GM06990 (cell line): ENCODE measurements at regions not wholly inside any gene's neighbourhood (a gene's known extent, or its start where the extent isn't known, plus 50 kb on each side); places are given as distances from the start of the nearest gene placed in this dataset.

Experiments
- DNase-seq: peaks from one replicate; pipeline ENCODE4 v3.0.0-alpha.2; 2011; ENCODE audit not compliant: insufficient read length; ENCODE audit errors: extremely low read depth
- H3K27me3 ChIP-seq: replicated peaks from 2 replicates; pipeline ENCODE4 v1.6.0; 2011; ENCODE audit warnings: low read length; ENCODE audit not compliant: control insufficient read depth, insufficient read depth
- H3K36me3 ChIP-seq: 2 replicates; pipeline ENCODE4 v1.5.1; 2011; ENCODE audit warnings: low read length; ENCODE audit not compliant: control insufficient read depth, insufficient read depth
- H3K4me3 ChIP-seq: replicated peaks from 2 replicates; pipeline ENCODE4 v1.5.1; 2011; ENCODE audit warnings: low read depth, mild to moderate bottlenecking, control low read depth, low read length
- TF ChIP-seq, protein P1 (sequence below): IDR thresholded peaks from 2 replicates; pipeline ENCODE4 v1.5.1; 2011; ENCODE audit warnings: low read length, control low read depth, mild to moderate bottlenecking, inconsistent platforms; ENCODE audit not compliant: insufficient read depth, poor library complexity, severe bottlenecking

DNA sequence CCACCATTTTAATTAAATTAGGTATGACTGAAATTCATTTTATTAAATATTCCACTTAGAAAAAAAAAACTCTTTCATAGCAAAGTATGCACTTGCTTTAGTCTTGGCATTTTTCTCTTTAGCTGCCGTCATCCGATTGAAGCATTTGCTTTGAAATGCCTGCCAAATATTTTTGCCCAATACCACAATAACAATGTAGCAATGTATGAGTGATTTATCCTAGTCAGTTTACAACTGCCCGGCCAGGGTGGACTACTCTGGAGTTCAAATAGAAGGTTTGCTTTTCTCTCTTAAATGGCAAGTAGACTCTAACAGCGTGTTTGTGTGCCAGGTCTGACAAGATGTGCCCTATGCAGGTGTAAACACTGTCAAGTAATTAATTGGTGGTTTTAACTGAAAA lies 675.3 kb upstream of the SGCG start:
- DNase-seq: no peak

DNA sequence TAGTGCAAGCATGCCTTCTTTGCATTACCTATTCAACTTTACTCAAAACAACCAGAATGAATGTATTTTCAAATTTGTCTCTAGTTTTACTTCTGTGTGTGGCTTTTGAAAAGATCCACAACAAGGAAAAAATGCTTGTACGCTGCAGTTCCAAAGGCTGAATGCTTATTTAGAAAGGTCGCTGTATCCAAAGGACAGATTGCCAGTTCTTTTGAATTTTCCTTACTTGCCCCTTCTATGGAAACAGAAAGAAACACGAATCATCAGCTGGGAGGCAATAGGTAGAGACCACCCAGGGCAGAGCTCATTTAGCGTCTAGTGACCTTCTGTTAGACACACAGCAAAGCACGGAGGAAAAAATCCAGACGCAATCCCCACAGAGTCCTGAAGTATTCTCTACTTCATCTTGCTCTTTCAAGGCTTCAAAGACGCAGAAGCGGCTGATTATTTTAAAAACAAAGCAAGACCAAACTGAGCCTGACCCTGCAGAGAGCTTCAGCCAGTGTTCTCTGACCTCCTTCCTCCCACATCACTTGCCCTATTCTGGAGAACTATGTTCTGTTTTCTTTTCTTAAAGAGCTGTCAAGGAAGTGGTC lies 674.6 kb upstream of the SGCG start:
- Histone ChIP-seq H3K27me3 (no peaks in the 10 kb centered on the region), H3K4me3 (no peak overlapping the region), H3K36me3 (no peaks in the 10 kb centered on the region)
- DNase-seq: no peak
- TF ChIP-seq, protein P1, sequence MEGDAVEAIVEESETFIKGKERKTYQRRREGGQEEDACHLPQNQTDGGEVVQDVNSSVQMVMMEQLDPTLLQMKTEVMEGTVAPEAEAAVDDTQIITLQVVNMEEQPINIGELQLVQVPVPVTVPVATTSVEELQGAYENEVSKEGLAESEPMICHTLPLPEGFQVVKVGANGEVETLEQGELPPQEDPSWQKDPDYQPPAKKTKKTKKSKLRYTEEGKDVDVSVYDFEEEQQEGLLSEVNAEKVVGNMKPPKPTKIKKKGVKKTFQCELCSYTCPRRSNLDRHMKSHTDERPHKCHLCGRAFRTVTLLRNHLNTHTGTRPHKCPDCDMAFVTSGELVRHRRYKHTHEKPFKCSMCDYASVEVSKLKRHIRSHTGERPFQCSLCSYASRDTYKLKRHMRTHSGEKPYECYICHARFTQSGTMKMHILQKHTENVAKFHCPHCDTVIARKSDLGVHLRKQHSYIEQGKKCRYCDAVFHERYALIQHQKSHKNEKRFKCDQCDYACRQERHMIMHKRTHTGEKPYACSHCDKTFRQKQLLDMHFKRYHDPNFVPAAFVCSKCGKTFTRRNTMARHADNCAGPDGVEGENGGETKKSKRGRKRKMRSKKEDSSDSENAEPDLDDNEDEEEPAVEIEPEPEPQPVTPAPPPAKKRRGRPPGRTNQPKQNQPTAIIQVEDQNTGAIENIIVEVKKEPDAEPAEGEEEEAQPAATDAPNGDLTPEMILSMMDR: no peak

More for the DNA sequence above, 675.3 kb upstream of the SGCG start:
- Histone ChIP-seq H3K4me3 (no peak overlapping the region), H3K27me3 (no peaks in the 10 kb centered on the region), H3K36me3 (no peaks in the 10 kb centered on the region)
- TF ChIP-seq, protein P1: no peak

DNA sequence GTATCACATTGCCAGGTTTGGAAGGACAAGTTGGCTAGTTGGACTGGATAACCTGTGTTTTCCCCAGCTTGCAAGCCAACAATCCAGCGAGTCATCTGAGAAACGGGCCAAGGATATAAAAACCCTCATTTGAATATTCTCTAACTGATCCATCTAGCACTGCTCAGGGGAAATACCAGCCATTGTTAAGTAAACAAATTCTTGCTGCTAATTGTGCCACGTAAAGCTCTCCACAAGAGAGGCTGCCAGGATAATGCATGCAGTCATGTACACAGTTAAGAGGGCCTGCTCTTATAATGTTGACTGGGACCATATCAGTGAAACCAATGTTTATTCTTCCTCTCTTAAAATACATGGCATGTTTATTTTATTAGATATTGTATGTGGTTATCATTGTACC lies 663.2 kb upstream of the SGCG start:
- no peaks in the 10 kb centered on the region for H3K36me3 ChIP-seq

DNA sequence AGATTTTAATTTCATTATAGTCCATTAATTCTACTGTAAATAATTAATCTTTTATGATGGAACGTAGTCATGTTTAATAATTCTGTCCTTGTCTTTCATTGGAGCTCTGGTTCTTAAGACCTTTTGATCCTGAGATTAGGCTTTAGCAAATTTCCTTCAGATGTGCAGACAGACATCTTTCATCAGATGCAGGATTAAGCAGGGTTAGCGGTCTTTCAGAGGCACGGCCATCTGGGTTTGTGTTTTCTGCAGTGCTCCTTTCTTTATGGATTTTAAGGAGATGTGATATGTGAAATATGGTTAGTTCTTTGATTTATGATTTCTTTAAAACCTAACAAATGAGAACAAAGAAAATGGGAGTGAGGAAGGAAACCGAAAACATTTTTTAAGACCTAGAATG lies 643.9 kb upstream of the SGCG start:
- DNase-seq: no peak

More for the DNA sequence above, 663.2 kb upstream of the SGCG start:
- TF ChIP-seq, protein P1: no peak
- Histone ChIP-seq H3K4me3 (no peak overlapping the region), H3K27me3 (no peaks in the 10 kb centered on the region)
- DNase-seq: no peak

DNA sequence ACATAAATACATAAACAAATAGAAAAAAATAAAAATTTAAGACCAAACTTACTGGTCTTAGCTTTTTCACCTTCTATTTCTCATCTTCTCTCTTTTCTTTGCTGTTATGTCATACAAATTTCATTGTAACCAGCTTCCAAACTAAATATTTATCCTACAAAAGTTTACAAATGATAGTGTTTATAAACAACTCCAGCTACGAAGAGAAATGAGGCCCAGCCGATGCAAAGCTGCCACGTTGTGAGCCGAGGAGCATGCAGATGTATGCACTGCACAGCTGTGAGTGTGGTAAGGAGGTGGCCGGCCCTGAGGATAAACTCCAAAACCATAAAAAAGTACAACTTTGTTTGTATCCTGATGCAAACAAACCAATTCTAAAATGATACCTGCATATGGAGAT lies 642.4 kb upstream of the SGCG start:
- TF ChIP-seq, protein P1: no peak
- DNase-seq: no peak
- Histone ChIP-seq H3K27me3 (no peaks in the 10 kb centered on the region), H3K4me3 (no peak overlapping the region), H3K36me3 (no peaks in the 10 kb centered on the region)

More for the DNA sequence above, 643.9 kb upstream of the SGCG start:
- TF ChIP-seq, protein P1: no peak
- H3K36me3 ChIP-seq: no peaks in the 10 kb centered on the region
- no peak overlapping the region for H3K4me3 ChIP-seq
- no peaks in the 10 kb centered on the region for H3K27me3 ChIP-seq

DNA sequence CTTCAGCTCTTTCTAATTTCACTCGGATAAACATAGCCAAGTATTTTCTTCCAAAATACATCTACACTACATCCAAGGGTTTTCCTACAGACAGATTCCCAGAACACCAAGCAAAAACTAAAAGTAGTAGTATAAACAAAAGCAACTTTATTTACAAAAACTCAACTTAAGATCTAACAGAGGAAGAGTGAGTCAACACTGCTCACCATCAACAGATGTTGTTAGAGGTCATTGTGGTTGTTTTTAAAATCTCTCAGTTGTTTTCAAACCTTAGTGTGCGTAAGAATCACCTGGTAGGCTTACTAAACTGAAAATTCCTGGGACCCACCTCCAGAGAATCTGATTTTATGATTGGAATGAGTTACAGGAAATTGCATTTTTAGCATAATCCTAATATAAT lies 631.7 kb upstream of the SGCG start:
- Histone ChIP-seq H3K36me3 (no peaks in the 10 kb centered on the region), H3K4me3 (no peak overlapping the region), H3K27me3 (no peaks in the 10 kb centered on the region)
- DNase-seq: no peak
- TF ChIP-seq, protein P1: no peak
